ENCODE measurements at regions not wholly inside any gene's neighbourhood (a gene's known extent, or its start where the extent isn't known, plus 50 kb on each side); places are given as distances from the start of the nearest gene placed in this dataset.
A peak's percentile ranks its signal among the peaks of the same experiment; 100 is the strongest.

GRCh38 chr14:56884617-56885016 is 74.3 kb upstream of the OTX2 start:
- Histone ChIP-seq H4K91ac (ENCODE audit: insufficient read length, low read depth, low read length) (no peak overlapping the region), H3K23me2 (ENCODE audit: insufficient read length, low read depth, low read length, poor library complexity, severe bottlenecking) (no peaks in the 10 kb centered on the region), H3K27ac (ENCODE audit: insufficient read length, low read depth, low read length) (no peak overlapping the region), H3K56ac (ENCODE audit: insufficient read length, low read depth, low read length) (no peak overlapping the region), H3K4me1 (ENCODE audit: insufficient read depth, low read length) (peaks cover 7% of the 10 kb centered on the region; the same call in 1 of the 2 replicates), H3K27me3 (ENCODE audit: insufficient read depth, low read length) (peaks cover 7% of the 10 kb centered on the region; the same call in 1 of the 2 replicates), H2BK20ac (ENCODE audit: low read depth, low read length, poor library complexity, severe bottlenecking) (no peak overlapping the region), H2AFZ (ENCODE audit: low read length) (no peak overlapping the region), H2AK5ac (ENCODE audit: insufficient read length, low read length) (no peak overlapping the region), H3K4ac (ENCODE audit: low read depth, low read length) (no peak overlapping the region), H2BK5ac (ENCODE audit: insufficient read length, low read length) (no peak overlapping the region), H3K14ac (ENCODE audit: insufficient read depth, low read length) (no peak overlapping the region), H3K9ac (ENCODE audit: extremely low read depth, insufficient read length, low read length) (no peak overlapping the region), H3K4me2 (ENCODE audit: insufficient read depth, insufficient read length, low read length) (no peak overlapping the region), H2BK120ac (ENCODE audit: low read depth, low read length, poor library complexity, severe bottlenecking) (no peak overlapping the region), H2BK15ac (ENCODE audit: low read depth, low read length) (no peak overlapping the region), H3K79me2 (ENCODE audit: insufficient read depth, low read length) (no peaks in the 10 kb centered on the region), H3K18ac (ENCODE audit: insufficient read length, low read depth, low read length) (no peak overlapping the region), H4K5ac (ENCODE audit: insufficient read length, low read depth, low read length) (no peak overlapping the region), H3K23ac (ENCODE audit: insufficient read length, low read depth, low read length) (no peak overlapping the region), H3T11ph (ENCODE audit: low read length) (no peak overlapping the region), H4K20me1 (ENCODE audit: control insufficient read depth, insufficient read depth, insufficient read length) (no peaks in the 10 kb centered on the region), H4K8ac (replicated peaks; ENCODE audit: insufficient read length, low read depth, low read length) (no peak overlapping the region), H3K79me1 (ENCODE audit: insufficient read depth, low read depth, low read length, poor library complexity, severe bottlenecking) (no peaks in the 10 kb centered on the region), H3K9me3 (ENCODE audit: control insufficient read depth, low read depth, low read length) (no peaks in the 10 kb centered on the region), H2BK12ac (ENCODE audit: insufficient read length, low read depth, low read length) (no peak overlapping the region)
- Mint-ChIP-seq H3K4me1 (peaks cover 63 to 65% of the 10 kb centered on the region in 2 experiments), H3K9me3 (no peaks in the 10 kb centered on the region; a peak in 1 of 5 replicates), H3K27me3 (ENCODE audit: low read depth) (peaks cover 20% of the 10 kb centered on the region), H3K27ac (no peak overlapping the region; a peak in 1 of 7 replicates), H3K4me3 (no peak overlapping the region), H3K36me3 (ENCODE audit: insufficient read depth in 1 of 3, low read depth in 3 of 3) (peaks cover 0 to 4% (median 0%) of the 10 kb centered on the region in 3 experiments; a peak in 1 of 7 replicates)
- peak; percentile 22; the same call in 1 of the 3 replicates for TF ChIP-seq CTCF (conservative IDR thresholded peaks at IDR 0.05)
- WGBS (ENCODE audit: extremely low coverage, insufficient read length, low lambda C conversion rate) = no CpG with 5 or more reads among the region's 6 CpGs
- no peak for DNase-seq

Data from H9 (cell line).